H1 (cell line): ENCODE measurements at regions not wholly inside any gene's neighbourhood (a gene's known extent, or its start where the extent isn't known, plus 50 kb on each side); places are given as distances from the start of the nearest gene placed in this dataset.

Source experiments
- CTCF ChIA-PET: fragments of 300-600 bp; sonication (Branson Sonifier 250); formaldehyde crosslinking; loops from one replicate; lab custom pipeline; 2021; ENCODE audit not compliant: partially characterized antibody; lab: Charles Lee
- POLR2A ChIA-PET: fragments of 300-600 bp; sonication (Branson Sonifier 250); formaldehyde crosslinking; loops from one replicate; lab custom pipeline; 2021; ENCODE audit warnings: inconsistent platforms; ENCODE audit not compliant: partially characterized antibody; lab: Charles Lee
- DNase-seq, 2 experiments: peaks; one replicate each; pipeline versions ENCODE4 v3.0.0 to v3.0.0-alpha.2; 2010 to 2022; ENCODE audit warnings: low spot score in 2 of 2, low read depth in 1 of 2, mixed read lengths in 1 of 2
- FAIRE-seq: peaks from 2 replicates; lab custom pipeline; 2011; peaks lifted over from hg19 to GRCh38; lab: Jason Lieb, UNC
- H2AFZ ChIP-seq: 2 replicates; pipeline ENCODE4 v1.8.1; 2012; ENCODE audit warnings: low read length, inconsistent platforms
- H2AK5ac ChIP-seq: 2 replicates; pipeline ENCODE4 v1.6.1; 2013; ENCODE audit warnings: low read depth, low read length
- H2BK120ac ChIP-seq: replicated peaks from 2 replicates; pipeline ENCODE3; 2013; ENCODE audit warnings: low read depth, low read length, inconsistent platforms
- H2BK12ac ChIP-seq: 2 replicates; pipeline ENCODE4 v1.6.1; 2013; ENCODE audit warnings: low read depth, low read length
- H2BK15ac ChIP-seq: 2 replicates; pipeline ENCODE4 v1.6.1; 2013; ENCODE audit warnings: low read length
- H2BK20ac ChIP-seq: 2 replicates; pipeline ENCODE4 v1.6.1; 2013; ENCODE audit warnings: low read length
- H2BK5ac ChIP-seq: 2 replicates; pipeline ENCODE4 v1.6.1; 2013; ENCODE audit warnings: low read depth, low read length
- H3K14ac ChIP-seq: 2 replicates; pipeline ENCODE4 v1.6.1; 2013; ENCODE audit warnings: inconsistent platforms; ENCODE audit not compliant: insufficient read length
- H3K18ac ChIP-seq: 2 replicates; pipeline ENCODE4 v1.6.1; 2013; ENCODE audit warnings: low read length; ENCODE audit errors: extremely low read depth
- H3K23ac ChIP-seq: 2 replicates; pipeline ENCODE4 v1.6.1; 2013; ENCODE audit warnings: inconsistent platforms; ENCODE audit not compliant: insufficient read length
- H3K23me2 ChIP-seq: 2 replicates; pipeline ENCODE4 v1.6.1; 2013; ENCODE audit warnings: low read depth, low read length
- H3K27ac ChIP-seq: 2 replicates; pipeline ENCODE4 v1.6.1; 2011; ENCODE audit warnings: low read depth, low read length, inconsistent platforms
- H3K27me3 ChIP-seq, 4 experiments: replicated peaks in 1 of 4; 1 replicate in 1 of 4; 2 replicates in 3 of 4; pipeline versions ENCODE4 v1.6.1 to v1.8.1; 2011 to 2013; ENCODE audit warnings: low read length in 3 of 4, mild to moderate bottlenecking in 3 of 4, inconsistent platforms in 2 of 4, mixed read lengths in 2 of 4, moderate library complexity in 1 of 4; ENCODE audit not compliant: control insufficient read depth in 3 of 4, insufficient read depth in 3 of 4; ENCODE audit errors: extremely low read depth in 1 of 4
- H3K36me3 ChIP-seq, 4 experiments: 2 replicates each; pipeline versions ENCODE4 v1.6.1 to v1.8.1; 2011 to 2013; ENCODE audit warnings: mild to moderate bottlenecking in 4 of 4, low read length in 3 of 4, moderate library complexity in 2 of 4, control low read depth in 1 of 4, inconsistent platforms in 1 of 4; ENCODE audit not compliant: insufficient read depth in 4 of 4, control insufficient read depth in 2 of 4
- H3K4ac ChIP-seq: replicated peaks from 2 replicates; pipeline ENCODE3; 2013; ENCODE audit warnings: low read length, low read depth, mixed read lengths, inconsistent platforms; ENCODE audit not compliant: insufficient read length
- H3K4me1 ChIP-seq, 4 experiments: replicated peaks in 1 of 4; 1 replicate in 1 of 4; 2 replicates in 3 of 4; pipeline versions ENCODE4 v1.6.1 to v1.8.1; 2011 to 2013; ENCODE audit warnings: low read length in 3 of 4, inconsistent platforms in 2 of 4, mixed read lengths in 1 of 4; ENCODE audit not compliant: insufficient read depth in 4 of 4, control insufficient read depth in 3 of 4
- H3K4me2 ChIP-seq, 2 experiments: 2 replicates each; pipeline versions ENCODE4 v1.6.1 to v1.8.1; 2011 to 2013; ENCODE audit warnings: low read depth in 2 of 2, low read length in 2 of 2, control low read depth in 1 of 2, inconsistent platforms in 1 of 2, mild to moderate bottlenecking in 1 of 2; ENCODE audit not compliant: insufficient read depth in 1 of 2
- H3K4me3 ChIP-seq, 4 experiments: fragments of 200-600, 300-600 bp in 1 of 4; sonication (generic), shearing (Covaris generic), sonication (Bioruptor Twin) in 1 of 4; 2 replicates each; pipeline versions ENCODE4 v1.5.1 to v1.8.1; 2011 to 2016; ENCODE audit warnings: low read length in 4 of 4, low read depth in 3 of 4, control low read depth in 2 of 4, inconsistent platforms in 2 of 4, mild to moderate bottlenecking in 2 of 4, mixed read lengths in 1 of 4, moderate library complexity in 1 of 4; ENCODE audit not compliant: insufficient read depth in 2 of 4; ENCODE audit errors: extremely low read depth in 1 of 4
- H3K56ac ChIP-seq: replicated peaks from 2 replicates; pipeline ENCODE3; 2013; ENCODE audit warnings: low read depth, mild to moderate bottlenecking, mixed read lengths, low read length, inconsistent platforms; ENCODE audit not compliant: insufficient read length
- H3K79me1 ChIP-seq: 2 replicates; pipeline ENCODE4 v1.6.1; 2013; ENCODE audit warnings: low read depth, low read length, control low read depth
- H3K79me2 ChIP-seq, 2 experiments: 2 replicates each; pipeline versions ENCODE4 v1.6.1 to v1.8.1; 2012 to 2013; ENCODE audit warnings: low read length in 2 of 2, mild to moderate bottlenecking in 2 of 2, inconsistent platforms in 1 of 2; ENCODE audit not compliant: insufficient read depth in 2 of 2, control insufficient read depth in 1 of 2
- H3K9ac ChIP-seq, 4 experiments: replicated peaks in 1 of 4; 1 replicate in 1 of 4; 2 replicates in 3 of 4; pipeline versions ENCODE4 v1.6.1 to v1.8.1; 2011 to 2013; ENCODE audit warnings: low read depth in 3 of 4, low read length in 3 of 4, control low read depth in 2 of 4, mild to moderate bottlenecking in 2 of 4, moderate library complexity in 2 of 4, inconsistent platforms in 1 of 4; ENCODE audit errors: extremely low read depth in 1 of 4
- H3K9me3 ChIP-seq, 2 experiments: 2 replicates each; pipeline versions ENCODE4 v1.6.1 to v1.8.1; 2012 to 2013; ENCODE audit warnings: mild to moderate bottlenecking in 2 of 2, moderate library complexity in 2 of 2, control low read depth in 1 of 2, inconsistent platforms in 1 of 2, low read depth in 1 of 2, low read length in 1 of 2, mixed read lengths in 1 of 2; ENCODE audit not compliant: insufficient read depth in 2 of 2
- H4K20me1 ChIP-seq, 2 experiments: replicated peaks in 1 of 2; 2 replicates each; pipeline versions ENCODE3 to v1.8.1; 2011 to 2013; ENCODE audit warnings: inconsistent platforms in 2 of 2, low read length in 2 of 2, mild to moderate bottlenecking in 1 of 2; ENCODE audit not compliant: insufficient read depth in 2 of 2, control insufficient read depth in 1 of 2
- H4K5ac ChIP-seq: 2 replicates; pipeline ENCODE4 v1.6.1; 2013; ENCODE audit warnings: low read length, low read depth, mixed read lengths, inconsistent platforms; ENCODE audit not compliant: insufficient read length
- H4K8ac ChIP-seq: 2 replicates; pipeline ENCODE4 v1.8.0; 2013; ENCODE audit warnings: mild to moderate bottlenecking, moderate library complexity, low read length, inconsistent platforms; ENCODE audit not compliant: insufficient read depth; ENCODE audit errors: extremely low read depth
- H4K91ac ChIP-seq: replicated peaks from 2 replicates; pipeline ENCODE3; 2013; ENCODE audit warnings: low read length, mixed read lengths, inconsistent platforms; ENCODE audit not compliant: insufficient read length
- BACH1 ChIP-seq: IDR thresholded peaks from 2 replicates; pipeline ENCODE4 v1.6.1; 2012; ENCODE audit warnings: low read length, improper control_type of control experiment
- CBX8 ChIP-seq: fragments of 300-800, 300-1000 bp; sonication (generic); IDR thresholded peaks from 2 replicates; pipeline ENCODE4 v1.7.1; 2016; ENCODE audit warnings: low read depth, low read length, borderline replicate concordance
- WGBS, 2 experiments: shearing (Covaris generic) in 1 of 2; methylation state at CpG; one replicate each; pipeline versions ENCODE4 v1.1.6 to v1.1.7; 2013 to 2015; ENCODE audit warnings: low lambda C conversion rate in 2 of 2, mixed read lengths in 2 of 2, inconsistent platforms in 1 of 2, low coverage in 1 of 2, missing lambda C conversion rate in 1 of 2; ENCODE audit not compliant: insufficient replicate concordance in 2 of 2, insufficient coverage in 1 of 2, insufficient read length in 1 of 2; ENCODE audit errors: extremely low coverage in 1 of 2, missing lambda C conversion rate in 1 of 2; 5-methylcytosine and 5-hydroxymethylcytosine counted together

DNA sequence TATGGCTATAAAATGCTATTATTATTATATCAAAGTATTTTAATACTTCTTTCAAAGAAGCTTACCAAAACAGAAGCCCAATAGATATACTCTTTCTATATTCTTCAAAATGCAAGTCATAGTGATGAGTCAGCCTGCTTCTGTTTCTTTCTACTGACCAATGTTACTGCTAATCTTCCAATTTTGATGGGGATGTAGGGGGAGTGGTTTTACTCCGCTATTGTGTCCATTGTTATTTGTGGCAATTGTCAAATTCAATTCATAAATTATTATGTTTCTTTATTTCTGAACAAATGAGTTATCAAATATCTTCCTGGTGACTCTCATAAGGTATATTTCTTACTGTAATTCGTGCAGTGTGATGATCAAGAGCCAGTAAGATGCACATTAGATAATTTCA, 221.5 kb upstream of the DEFB112 start:
- FAIRE-seq, result no peak

More for the DNA sequence above, 221.5 kb upstream of the DEFB112 start:
- Histone ChIP-seq H3K79me2 (no peaks in the 10 kb centered on the region), H2AFZ (no peak overlapping the region), H3K27ac (no peak overlapping the region), H4K8ac (no peak overlapping the region), H3K9me3 (no peaks in the 10 kb centered on the region), H4K20me1 (no peaks in the 10 kb centered on the region), H3K4me2 (no peak overlapping the region), H2BK15ac (no peak overlapping the region), H3K79me1 (no peaks in the 10 kb centered on the region), H2AK5ac (no peak overlapping the region), H3K9ac (no peak overlapping the region), H3K14ac (no peak overlapping the region), H3K23ac (no peak overlapping the region), H4K5ac (no peak overlapping the region), H4K91ac (no peak overlapping the region), H3K18ac (no peak overlapping the region), H2BK20ac (no peak overlapping the region), H3K27me3 (no peaks in the 10 kb centered on the region), H2BK5ac (no peak overlapping the region), H3K4ac (no peak overlapping the region), H3K23me2 (no peaks in the 10 kb centered on the region), H2BK120ac (no peak overlapping the region), H3K4me3 (no peak overlapping the region), H2BK12ac (no peak overlapping the region), H3K56ac (no peak overlapping the region), H3K36me3 (no peaks in the 10 kb centered on the region), H3K4me1 (no peaks in the 10 kb centered on the region)
- 88% methylated on average over 2 of the region's 2 CpGs; no CpG with 5 or more reads in 1 of the 2 experiments for WGBS, 2 experiments
- TF ChIP-seq CBX8 (no peak), BACH1 (peak; percentile 40; the same call in 1 of the 2 replicates)
- ChIA-PET CTCF (no interaction called here), POLR2A (no interaction called here)
- no peak for DNase-seq
